Tibial artery (tissue), 4 donors: ENCODE measurements at regions not wholly inside any gene's neighbourhood (a gene's known extent, or its start where the extent isn't known, plus 50 kb on each side); places are given as distances from the start of the nearest gene placed in this dataset.

Experiments
- DNase-seq, 2 donors: peaks; one replicate each; pipeline ENCODE4 v3.0.0-alpha.2; 2019
- H3K27ac ChIP-seq, 2 donors: fragments of 200-600 bp; sonication (generic) in 1 of 2; 1 replicate in 1 of 2; 2 replicates in 1 of 2; pipeline ENCODE4 v1.5.1; 2018 to 2019; ENCODE audit warnings: mild to moderate bottlenecking in 1 of 2
- H3K27me3 ChIP-seq, 2 donors: fragments of 200-600 bp; sonication (generic) in 1 of 2; one replicate each; pipeline versions ENCODE4 v1.5.1 to v1.6.0; 2016 to 2019
- H3K36me3 ChIP-seq, 3 donors: fragments of 200-600 bp; sonication (generic) in 2 of 3; one replicate each; pipeline ENCODE4 v1.5.1; 2016 to 2019; ENCODE audit warnings: mild to moderate bottlenecking in 2 of 3
- H3K4me1 ChIP-seq, 4 donors: fragments of 200-600 bp; sonication (generic) in 2 of 4; 1 replicate in 3 of 4; 2 replicates in 1 of 4; pipeline ENCODE4 v1.5.1; 2016 to 2019
- H3K4me3 ChIP-seq, 2 donors: fragments of 200-600 bp; sonication (generic) in 1 of 2; 1 replicate in 1 of 2; 2 replicates in 1 of 2; pipeline ENCODE4 v1.5.1; 2018 to 2019; ENCODE audit warnings: mild to moderate bottlenecking in 2 of 2
- H3K9me3 ChIP-seq, 3 donors: fragments of 200-600 bp; sonication (generic) in 1 of 3; one replicate each; pipeline ENCODE4 v1.5.1; 2016 to 2019
- intact Hi-C: fragments of 100-400 bp; cut with DNase I; formaldehyde crosslinking; loops from one replicate; pipeline ENCODE4 v1.15.0; 2023; ENCODE audit warnings: low total_unique reads
- TF ChIP-seq, protein P1 (sequence below), 2 experiments: fragments of 200-600 bp in 1 of 2; fragments of 450-650 bp in 1 of 2; IDR thresholded peaks; one replicate each; pipeline ENCODE4 v1.5.1; 2017 to 2019; ENCODE audit warnings: antibody characterized with exemption in 2 of 2, mild to moderate bottlenecking in 1 of 2, moderate library complexity in 1 of 2

GRCh38 chr7:46155367-46155766 is 234.3 kb upstream of the IGFBP3 start:
- no peaks in the 10 kb centered on the region for H3K27me3 ChIP-seq
- no peaks in the 10 kb centered on the region for H3K9me3 ChIP-seq
- DNase-seq, result no peak
- TF ChIP-seq, protein P1, sequence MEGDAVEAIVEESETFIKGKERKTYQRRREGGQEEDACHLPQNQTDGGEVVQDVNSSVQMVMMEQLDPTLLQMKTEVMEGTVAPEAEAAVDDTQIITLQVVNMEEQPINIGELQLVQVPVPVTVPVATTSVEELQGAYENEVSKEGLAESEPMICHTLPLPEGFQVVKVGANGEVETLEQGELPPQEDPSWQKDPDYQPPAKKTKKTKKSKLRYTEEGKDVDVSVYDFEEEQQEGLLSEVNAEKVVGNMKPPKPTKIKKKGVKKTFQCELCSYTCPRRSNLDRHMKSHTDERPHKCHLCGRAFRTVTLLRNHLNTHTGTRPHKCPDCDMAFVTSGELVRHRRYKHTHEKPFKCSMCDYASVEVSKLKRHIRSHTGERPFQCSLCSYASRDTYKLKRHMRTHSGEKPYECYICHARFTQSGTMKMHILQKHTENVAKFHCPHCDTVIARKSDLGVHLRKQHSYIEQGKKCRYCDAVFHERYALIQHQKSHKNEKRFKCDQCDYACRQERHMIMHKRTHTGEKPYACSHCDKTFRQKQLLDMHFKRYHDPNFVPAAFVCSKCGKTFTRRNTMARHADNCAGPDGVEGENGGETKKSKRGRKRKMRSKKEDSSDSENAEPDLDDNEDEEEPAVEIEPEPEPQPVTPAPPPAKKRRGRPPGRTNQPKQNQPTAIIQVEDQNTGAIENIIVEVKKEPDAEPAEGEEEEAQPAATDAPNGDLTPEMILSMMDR (IDR thresholded peaks at IDR 0.05), result no peak
- no peak overlapping the region for H3K27ac ChIP-seq
- no peak overlapping the region for H3K4me3 ChIP-seq
- intact Hi-C loops, result no loop called here
- H3K36me3 ChIP-seq, result no peaks in the 10 kb centered on the region
- H3K4me1 ChIP-seq, result no peaks in the 10 kb centered on the region

GRCh38 chr7:46153951-46154787 is 233.1 kb upstream of the IGFBP3 start:
- H3K27ac ChIP-seq, result no peak overlapping the region
- no peaks in the 10 kb centered on the region for H3K27me3 ChIP-seq
- TF ChIP-seq, protein P1 (IDR thresholded peaks at IDR 0.05), result no peak
- no peaks in the 10 kb centered on the region for H3K4me1 ChIP-seq
- intact Hi-C loops, result no loop called here
- DNase-seq, result no peak
- no peaks in the 10 kb centered on the region for H3K9me3 ChIP-seq
- no peak overlapping the region for H3K4me3 ChIP-seq
- H3K36me3 ChIP-seq, result no peaks in the 10 kb centered on the region

DNA sequence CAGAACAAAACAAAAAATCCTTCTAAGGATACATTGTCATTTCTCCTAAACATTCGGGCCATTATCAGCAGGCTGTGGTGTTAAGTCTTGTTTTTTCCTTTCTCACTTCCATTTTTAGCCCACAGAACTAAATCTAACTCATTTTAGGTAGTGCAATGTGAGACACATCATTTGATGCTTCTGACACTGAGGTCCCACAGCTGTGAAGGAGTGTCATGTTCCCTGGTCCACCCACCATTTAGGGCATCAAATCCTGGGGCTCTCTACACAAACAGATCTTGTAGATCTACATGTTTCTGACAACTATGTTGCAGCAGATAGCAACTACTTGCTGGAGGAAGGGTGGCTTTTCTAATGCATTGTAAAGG is 232.5 kb upstream of the IGFBP3 start:
- Histone ChIP-seq H3K27ac (no peak overlapping the region), H3K27me3 (no peaks in the 10 kb centered on the region), H3K4me3 (no peak overlapping the region), H3K36me3 (no peaks in the 10 kb centered on the region), H3K4me1 (no peaks in the 10 kb centered on the region), H3K9me3 (no peaks in the 10 kb centered on the region)
- DNase-seq, result no peak
- TF ChIP-seq, protein P1 (IDR thresholded peaks at IDR 0.05), result no peak
- intact Hi-C loops, result no loop called here

DNA sequence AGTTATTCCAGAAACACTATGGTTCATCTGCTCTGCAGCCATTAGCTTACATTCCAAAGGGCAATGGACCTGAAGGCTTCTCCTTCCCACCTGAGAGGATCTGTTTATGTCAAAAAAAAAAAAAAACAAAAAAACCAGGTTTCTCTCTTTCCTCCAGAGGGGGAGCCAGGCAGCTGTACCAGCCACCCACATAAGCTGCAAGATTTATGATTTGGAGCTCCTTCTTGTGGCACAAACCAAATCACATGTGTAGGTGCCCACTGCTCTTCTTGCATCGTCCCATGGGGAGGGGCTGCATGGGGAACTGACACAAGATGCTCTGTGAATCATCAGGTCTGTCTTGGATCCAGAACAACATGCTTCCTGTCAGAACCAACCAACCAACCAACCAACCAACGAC is 231.6 kb upstream of the IGFBP3 start:
- Histone ChIP-seq H3K4me3 (no peak overlapping the region), H3K27ac (no peak overlapping the region), H3K9me3 (no peaks in the 10 kb centered on the region), H3K27me3 (no peaks in the 10 kb centered on the region), H3K36me3 (no peaks in the 10 kb centered on the region), H3K4me1 (no peaks in the 10 kb centered on the region)
- intact Hi-C loops, result no loop called here
- DNase-seq, result no peak
- TF ChIP-seq, protein P1 (IDR thresholded peaks at IDR 0.05), result no peak

DNA sequence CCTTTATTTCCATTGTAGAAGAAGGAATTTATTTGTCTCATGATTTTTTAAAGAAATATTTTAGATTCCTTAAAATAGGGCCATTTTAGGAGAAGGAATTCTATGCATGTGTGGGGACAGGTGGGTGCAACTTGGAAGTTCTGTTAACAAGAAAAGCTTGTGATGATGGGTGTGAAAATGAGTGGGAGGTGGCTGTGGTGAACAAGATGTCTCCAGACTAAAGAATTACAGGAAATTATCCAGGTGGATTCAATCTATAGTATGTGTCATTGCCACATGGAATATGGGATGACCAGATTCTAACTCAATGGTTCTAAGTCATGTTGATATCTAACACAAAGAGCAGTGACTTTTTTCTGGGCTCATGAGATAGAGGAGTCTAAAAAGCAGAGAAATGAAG is 229.6 kb upstream of the IGFBP3 start:
- Histone ChIP-seq H3K4me1 (peaks cover 0 to 14% (median 10%) of the 10 kb centered on the region in 4 donors), H3K4me3 (no peak overlapping the region), H3K36me3 (no peaks in the 10 kb centered on the region), H3K27me3 (no peaks in the 10 kb centered on the region), H3K27ac (no peak overlapping the region), H3K9me3 (no peaks in the 10 kb centered on the region)
- TF ChIP-seq, protein P1 (IDR thresholded peaks at IDR 0.05), result no peak
- DNase-seq, result no peak
- intact Hi-C loops, result no loop called here
